ENCODE measurements at regions not wholly inside any gene's neighbourhood (a gene's known extent, or its start where the extent isn't known, plus 50 kb on each side); places are given as distances from the start of the nearest gene placed in this dataset.

GRCh38 chr4:149928507-149928906, 112.9 kb upstream of the IQCM start:
- no peak for DNase-seq

GRCh38 chr4:149931431-149931830, 115.8 kb upstream of the IQCM start:
- DNase-seq = no peak

GRCh38 chr4:149932188-149932587, 116.5 kb upstream of the IQCM start:
- no peak for DNase-seq

GRCh38 chr4:149933120-149933519, 117.5 kb upstream of the IQCM start:
- DNase-seq = no peak

GRCh38 chr4:149933883-149934282, 118.2 kb upstream of the IQCM start:
- DNase-seq = no peak

GRCh38 chr4:149949381-149949780, 128.9 kb upstream of the DCLK2 start:
- DNase-seq = no peak

GRCh38 chr4:149951152-149951900, 126.9 kb upstream of the DCLK2 start:
- no peak for DNase-seq

- DNase-seq = no peak
Observed at GRCh38 chr4:149952101-149952500, 126.1 kb upstream of the DCLK2 start.

- DNase-seq = no peak
Observed at GRCh38 chr4:149952716-149953115, 125.5 kb upstream of the DCLK2 start.

GRCh38 chr4:149955780-149956390, 122.4 kb upstream of the DCLK2 start:
- no peak for DNase-seq

- no peak for DNase-seq
Observed at GRCh38 chr4:149956678-149957077, 121.6 kb upstream of the DCLK2 start.

- no peak for DNase-seq
Observed at GRCh38 chr4:149961876-149962597, 116.2 kb upstream of the DCLK2 start.

- DNase-seq = no peak
Observed at GRCh38 chr4:149964001-149964796, 114.0 kb upstream of the DCLK2 start.

GRCh38 chr4:149965206-149965605, 113.0 kb upstream of the DCLK2 start:
- peak; percentile 16 for DNase-seq

GRCh38 chr4:149972407-149972806, 105.8 kb upstream of the DCLK2 start:
- DNase-seq = peak; percentile 8

GRCh38 chr4:149973181-149973580, 105.1 kb upstream of the DCLK2 start:
- DNase-seq = no peak

GRCh38 chr4:149975172-149975571, 103.1 kb upstream of the DCLK2 start:
- DNase-seq = no peak

GRCh38 chr4:149980121-149980682, 98.0 kb upstream of the DCLK2 start:
- no peak for DNase-seq

- peak; percentile 80 for DNase-seq
Observed at GRCh38 chr4:149980941-149981340, 97.3 kb upstream of the DCLK2 start.

- DNase-seq = no peak
Observed at GRCh38 chr4:149983401-149983800, 94.8 kb upstream of the DCLK2 start.

- DNase-seq = no peak
Observed at GRCh38 chr4:149983931-149984330, 94.3 kb upstream of the DCLK2 start.

- no peak for DNase-seq
Observed at GRCh38 chr4:149985981-149986380, 92.3 kb upstream of the DCLK2 start.
